IMR-90 (cell line): ENCODE measurements at regions not wholly inside any gene's neighbourhood (a gene's known extent, or its start where the extent isn't known, plus 50 kb on each side); places are given as distances from the start of the nearest gene placed in this dataset.

Experiments
- ATAC-seq: fragments of 200-7000 bp; cut with Tn5 transposase; 2 replicates; pipeline ENCODE4 v1.9.1; 2020; ENCODE audit warnings: low read depth, mild to moderate bottlenecking, moderate library complexity
- BruUV-seq: library from RNA; stranded (reverse); fragments of 400-500 nt; replicated peaks from 2 replicates; lab custom pipeline; 2021; lab: Mats Ljungman, UMichigan
- CTCF ChIA-PET: fragments of 300-600 bp; formaldehyde crosslinking; extraction: SDS; loops from one replicate; lab custom pipeline; 2021; ENCODE audit warnings: antibody characterized with exemption; lab: Yijun Ruan, JAX
- POLR2A ChIA-PET: fragments of 300-600 bp; sonication (Branson Sonifier 250); formaldehyde crosslinking; loops from one replicate; lab custom pipeline; 2022; ENCODE audit warnings: antibody characterized with exemption; ENCODE audit not compliant: unreplicated experiment; lab: Charles Lee
- DNase-seq: peaks from one replicate; pipeline ENCODE4 v3.0.0; 2013
- H2AFZ ChIP-seq: replicated peaks from 2 replicates; pipeline ENCODE3; 2013; ENCODE audit warnings: low read length, mild to moderate bottlenecking; ENCODE audit not compliant: poor library complexity
- H2AK5ac ChIP-seq: 2 replicates; pipeline ENCODE4 v1.6.1; 2013; ENCODE audit warnings: low read depth, low read length, inconsistent platforms
- H2AK9ac ChIP-seq: replicated peaks from 2 replicates; pipeline ENCODE3; 2013; ENCODE audit warnings: mild to moderate bottlenecking, low read depth, low read length, moderate library complexity; ENCODE audit not compliant: poor library complexity
- H2BK120ac ChIP-seq: 2 replicates; pipeline ENCODE4 v1.6.1; 2013; ENCODE audit warnings: low read depth, low read length, inconsistent platforms
- H2BK15ac ChIP-seq: 3 replicates; pipeline ENCODE4 v1.6.1; 2013; ENCODE audit warnings: low read depth, low read length, inconsistent platforms
- H2BK20ac ChIP-seq: 2 replicates; pipeline ENCODE4 v1.6.1; 2013; ENCODE audit warnings: low read depth, mild to moderate bottlenecking, inconsistent platforms, low read length, moderate library complexity
- H2BK5ac ChIP-seq: 2 replicates; pipeline ENCODE4 v1.6.1; 2013; ENCODE audit warnings: mild to moderate bottlenecking, low read depth, low read length, inconsistent platforms; ENCODE audit not compliant: poor library complexity, severe bottlenecking
- H3K14ac ChIP-seq: replicated peaks from 2 replicates; pipeline ENCODE4 v1.6.1; 2013; ENCODE audit warnings: low read depth, low read length, inconsistent platforms
- H3K18ac ChIP-seq: 2 replicates; pipeline ENCODE4 v1.6.1; 2013; ENCODE audit warnings: low read depth, low read length, control low read depth
- H3K23ac ChIP-seq: 2 replicates; pipeline ENCODE4 v1.6.1; 2013; ENCODE audit warnings: low read depth, low read length, inconsistent platforms
- H3K27ac ChIP-seq: 2 replicates; pipeline ENCODE4 v1.5.1; 2013; ENCODE audit warnings: mild to moderate bottlenecking, control low read depth, low read length; ENCODE audit not compliant: insufficient read depth
- H3K27me3 ChIP-seq: 2 replicates; pipeline ENCODE4 v1.6.1; 2013; ENCODE audit warnings: low read length; ENCODE audit not compliant: control insufficient read depth, insufficient read depth
- H3K36me3 ChIP-seq: 2 replicates; pipeline ENCODE4 v1.6.1; 2013; ENCODE audit warnings: low read length, mixed read lengths; ENCODE audit not compliant: control insufficient read depth, insufficient read depth
- H3K4ac ChIP-seq: 2 replicates; pipeline ENCODE4 v1.6.1; 2013; ENCODE audit warnings: low read depth, low read length, inconsistent platforms
- H3K4me1 ChIP-seq: 2 replicates; pipeline ENCODE4 v1.6.1; 2013; ENCODE audit warnings: low read length, mixed read lengths; ENCODE audit not compliant: control insufficient read depth, insufficient read depth
- H3K4me2 ChIP-seq: 2 replicates; pipeline ENCODE4 v1.6.1; 2013; ENCODE audit warnings: low read depth, mild to moderate bottlenecking, control low read depth, low read length, moderate library complexity
- H3K4me3 ChIP-seq: 2 replicates; pipeline ENCODE4 v1.5.1; 2013; ENCODE audit warnings: low read depth, mild to moderate bottlenecking, control low read depth, low read length, moderate library complexity; ENCODE audit not compliant: insufficient read depth
- H3K56ac ChIP-seq: 2 replicates; pipeline ENCODE4 v1.6.1; 2013; ENCODE audit warnings: low read length, inconsistent platforms; ENCODE audit not compliant: insufficient read depth; ENCODE audit errors: extremely low read depth
- H3K79me1 ChIP-seq, 2 experiments: 2 replicates each; pipeline ENCODE4 v1.6.1; 2013; ENCODE audit warnings: low read length in 2 of 2, inconsistent platforms in 1 of 2, low read depth in 1 of 2
- H3K9ac ChIP-seq: 2 replicates; pipeline ENCODE4 v1.6.1; 2013; ENCODE audit warnings: low read depth, low read length, control low read depth
- H3K9me1 ChIP-seq: 2 replicates; pipeline ENCODE4 v1.6.1; 2013; ENCODE audit warnings: low read length, inconsistent platforms; ENCODE audit not compliant: insufficient read depth
- H3K9me3 ChIP-seq: 2 replicates; pipeline ENCODE4 v1.6.1; 2013; ENCODE audit warnings: low read length; ENCODE audit not compliant: control insufficient read depth, insufficient read depth
- H4K20me1 ChIP-seq: 2 replicates; pipeline ENCODE4 v1.6.1; 2013; ENCODE audit warnings: low read length, inconsistent platforms; ENCODE audit not compliant: insufficient read depth
- H4K5ac ChIP-seq: 2 replicates; pipeline ENCODE4 v1.6.1; 2013; ENCODE audit warnings: mild to moderate bottlenecking, low read depth, low read length, control low read depth
- H4K8ac ChIP-seq, 2 experiments: 2 replicates each; pipeline ENCODE4 v1.6.1; 2013; ENCODE audit warnings: low read depth in 2 of 2, low read length in 2 of 2, control low read depth in 1 of 2, inconsistent platforms in 1 of 2
- H4K91ac ChIP-seq: 2 replicates; pipeline ENCODE4 v1.6.1; 2013; ENCODE audit warnings: low read depth, low read length, inconsistent platforms; ENCODE audit not compliant: insufficient read depth
- BHLHE40 ChIP-seq: fragments of 150-350 bp; IDR thresholded peaks from 2 replicates; pipeline ENCODE4 v1.6.1; 2016; ENCODE audit warnings: mild to moderate bottlenecking, low read depth, low read length
- MXI1 ChIP-seq: IDR thresholded peaks from 2 replicates; pipeline ENCODE4 v1.6.1; 2012; ENCODE audit warnings: low read depth, mild to moderate bottlenecking, low read length, moderate library complexity, borderline replicate concordance
- RFX5 ChIP-seq: IDR thresholded peaks from 2 replicates; pipeline ENCODE4 v1.8.0; 2012; ENCODE audit warnings: low read depth, mild to moderate bottlenecking, low read length, moderate library complexity
- USF2 ChIP-seq: fragments of 150-350 bp; IDR thresholded peaks from 2 replicates; pipeline ENCODE4 v1.6.1; 2017; ENCODE audit warnings: mild to moderate bottlenecking, antibody characterized with exemption, low read length, low read depth
- WGBS, 2 experiments: methylation state at CpG; one replicate each; pipeline versions ENCODE4 v1.1.5 to v1.1.7; 2013; ENCODE audit warnings: missing lambda C conversion rate in 2 of 2; ENCODE audit not compliant: insufficient read length in 1 of 2; ENCODE audit errors: extremely low coverage in 2 of 2; 5-methylcytosine and 5-hydroxymethylcytosine counted together
- dilution Hi-C: fragments of 300-500 bp; cut with HindIII; formaldehyde crosslinking; loops from one replicate; pipeline ENCODE4 v1.14.3; 2018; ENCODE audit warnings: low sequenced_read_pairs; ENCODE audit not compliant: unreplicated experiment
- in situ Hi-C: fragments of 300-500 bp; cut with MboI; formaldehyde crosslinking; loops from 3 replicates; pipeline ENCODE4 v1.14.3; 2019; ENCODE audit warnings: low sequenced_read_pairs, inconsistent platforms, mixed read lengths
- intact Hi-C: fragments of 100-400 bp; cut with micrococcal nuclease; formaldehyde crosslinking; loops from 2 replicates; pipeline ENCODE4 v1.10.0; 2022

- BruUV-seq, result no TSS peak
Measured at GRCh38 chr18:990197-990596, 85.5 kb downstream of the ADCYAP1 start.

More at GRCh38 chr18:990197-990596, 85.5 kb downstream of the ADCYAP1 start:
- no peak for ATAC-seq
- no peak for DNase-seq
- Histone ChIP-seq H4K91ac (no peak overlapping the region), H3K56ac (no peak overlapping the region), H3K4me1 (no peaks in the 10 kb centered on the region), H3K27ac (no peak overlapping the region), H3K9ac (no peak overlapping the region), H3K27me3 (no peaks in the 10 kb centered on the region), H2BK5ac (no peak overlapping the region), H3K14ac (no peak overlapping the region), H2BK20ac (no peak overlapping the region), H2BK120ac (no peak overlapping the region), H4K8ac (no peak overlapping the region), H2AK5ac (no peak overlapping the region), H4K20me1 (no peaks in the 10 kb centered on the region), H3K36me3 (no peaks in the 10 kb centered on the region), H3K79me1 (no peaks in the 10 kb centered on the region), H2BK15ac (no peak overlapping the region), H3K23ac (no peak overlapping the region), H3K18ac (no peak overlapping the region), H2AK9ac (no peak overlapping the region), H2AFZ (no peak overlapping the region), H3K9me3 (peaks cover 7% of the 10 kb centered on the region), H4K5ac (no peak overlapping the region), H3K4me3 (no peak overlapping the region), H3K4me2 (no peak overlapping the region), H3K4ac (no peak overlapping the region), H3K9me1 (no peaks in the 10 kb centered on the region)
- intact Hi-C loops, result no loop called here
- no CpG with 5 or more reads among the region's 2 CpGs for WGBS, 2 experiments
- TF ChIP-seq BHLHE40 (no peak), MXI1 (no peak), RFX5 (no peak), USF2 (no peak)
- CTCF ChIA-PET, result no interaction called here
- in situ Hi-C loops, result no loop called here
- dilution Hi-C loops, result no loop called here
- POLR2A ChIA-PET, result no interaction called here
